K562 (cell line): ENCODE measurements at regions not wholly inside any gene's neighbourhood (a gene's known extent, or its start where the extent isn't known, plus 50 kb on each side); places are given as distances from the start of the nearest gene placed in this dataset.

Source experiments
- ATAC-seq: fragments of 200-7000 bp; cut with Tn5 transposase; 3 replicates; pipeline ENCODE4 v1.9.1; 2020; ENCODE audit warnings: moderate library complexity
- BruUV-seq: library from RNA; stranded (reverse); fragments of 400-500 nt; replicated peaks from 2 replicates; lab custom pipeline; 2021; lab: Mats Ljungman, UMichigan
- CTCF ChIA-PET: fragments of 300-600 bp; formaldehyde crosslinking; extraction: SDS; loops from one replicate; lab custom pipeline; 2021; ENCODE audit warnings: low intra/inter-chr PET ratio; lab: Yijun Ruan, JAX
- POLR2A ChIA-PET: fragments of 300-600, 350-650 bp; sonication (Branson Sonifier 250); formaldehyde crosslinking; extraction: SDS; loops from one replicate; lab custom pipeline; 2021; ENCODE audit warnings: antibody characterized with exemption, inconsistent platforms; lab: Yijun Ruan, JAX
- DNase-seq, 4 experiments: peaks; one replicate each; pipeline versions ENCODE4 v3.0.0 to v3.0.0-alpha.2; 2011 to 2018; ENCODE audit warnings: low spot score in 3 of 4, mixed read lengths in 3 of 4; ENCODE audit errors: extremely low read depth in 1 of 4
- FAIRE-seq: peaks from 2 replicates; lab custom pipeline; 2011; peaks lifted over from hg19 to GRCh38; lab: Jason Lieb, UNC
- H2AFZ ChIP-seq: 2 replicates; pipeline ENCODE4 v1.6.0; 2011; ENCODE audit warnings: low read depth, low read length, control low read depth, inconsistent platforms
- H3K27ac ChIP-seq: fragments of 200-600 bp; 3 replicates; pipeline ENCODE4 v1.8.0; 2011; ENCODE audit warnings: low read depth, mild to moderate bottlenecking, control low read depth, inconsistent platforms, low read length, moderate library complexity, mixed read lengths; ENCODE audit errors: extremely low read depth
- H3K27me3 ChIP-seq, 2 experiments: fragments of 300-600 bp in 1 of 2; 2 replicates in 1 of 2; 3 replicates in 1 of 2; pipeline versions ENCODE4 v1.6.0 to v1.8.0; 2011; ENCODE audit warnings: inconsistent platforms in 2 of 2, low read length in 2 of 2, mild to moderate bottlenecking in 1 of 2, mixed read lengths in 1 of 2, moderate library complexity in 1 of 2; ENCODE audit not compliant: control insufficient read depth in 2 of 2, insufficient read depth in 2 of 2
- H3K36me3 ChIP-seq: fragments of 300-600 bp; 3 replicates; pipeline ENCODE4 v1.8.0; 2011; ENCODE audit warnings: mild to moderate bottlenecking, low read length, inconsistent platforms; ENCODE audit not compliant: control insufficient read depth, insufficient read depth
- H3K4me1 ChIP-seq, 2 experiments: fragments of 200-600 bp in 1 of 2; replicated peaks in 1 of 2; 2 replicates in 1 of 2; 3 replicates in 1 of 2; pipeline versions ENCODE4 v1.5.1 to v1.8.0; 2011; ENCODE audit warnings: inconsistent platforms in 2 of 2, low read length in 2 of 2, mild to moderate bottlenecking in 1 of 2, mixed read lengths in 1 of 2, moderate library complexity in 1 of 2; ENCODE audit not compliant: control insufficient read depth in 2 of 2, insufficient read depth in 2 of 2
- H3K4me2 ChIP-seq: 2 replicates; pipeline ENCODE4 v1.6.1; 2011; ENCODE audit warnings: low read length, control low read depth, inconsistent platforms, mixed read lengths; ENCODE audit not compliant: insufficient read depth
- H3K4me3 ChIP-seq: fragments of 200-600 bp; sonication (generic), shearing (Covaris generic); 2 replicates; pipeline ENCODE4 v1.5.1; 2016; ENCODE audit warnings: control low read depth, inconsistent platforms
- H3K79me2 ChIP-seq: fragments of 200-600 bp; 3 replicates; pipeline ENCODE4 v1.8.0; 2011; ENCODE audit warnings: low read length, inconsistent platforms; ENCODE audit not compliant: control insufficient read depth, insufficient read depth
- H3K9ac ChIP-seq, 2 experiments: 2 replicates each; pipeline versions ENCODE4 v1.6.0 to v1.6.1; 2011; ENCODE audit warnings: low read depth in 2 of 2, low read length in 2 of 2, control low read depth in 1 of 2, inconsistent platforms in 1 of 2, mild to moderate bottlenecking in 1 of 2, mixed read lengths in 1 of 2; ENCODE audit not compliant: insufficient read depth in 1 of 2
- H3K9me1 ChIP-seq: one replicate; pipeline ENCODE4 v1.6.0; 2011; ENCODE audit warnings: inconsistent platforms, mild to moderate bottlenecking, low read length, moderate library complexity; ENCODE audit not compliant: control insufficient read depth, insufficient read depth
- H3K9me3 ChIP-seq: replicated peaks from 2 replicates; pipeline ENCODE4 v1.5.1; 2011; ENCODE audit warnings: low read depth, low read length, inconsistent platforms; ENCODE audit not compliant: control insufficient read depth, insufficient read depth
- H4K20me1 ChIP-seq: replicated peaks from 2 replicates; pipeline ENCODE4 v1.6.1; 2011; ENCODE audit warnings: low read length, inconsistent platforms, mixed read lengths; ENCODE audit not compliant: control insufficient read depth, insufficient read depth
- EGR1 ChIP-seq: fragments of 450-650 bp; conservative IDR thresholded peaks from 2 replicates; pipeline ENCODE4 v1.6.1; 2017; ENCODE audit warnings: mild to moderate bottlenecking
- HDAC1 ChIP-seq, 2 experiments: fragments of 450-650 bp; IDR thresholded peaks; 2 replicates each; pipeline ENCODE4 v1.6.1; 2016 to 2017; ENCODE audit warnings: inconsistent platforms in 1 of 2, mild to moderate bottlenecking in 1 of 2, moderate library complexity in 1 of 2
- NR3C1 ChIP-seq: sonication (generic); formaldehyde crosslinking; IDR thresholded peaks from 2 replicates; pipeline ENCODE4 v1.8.1; 2022; ENCODE audit warnings: missing genetic modification reagents
- SMAD4 ChIP-seq: fragments of 250-450 bp; sonication (Bioruptor Pico); conservative IDR thresholded peaks from 2 replicates; pipeline ENCODE4 v1.8.0; 2021; ENCODE audit warnings: inconsistent platforms, mild to moderate bottlenecking, moderate library complexity
- TAF1 ChIP-seq: IDR thresholded peaks from 2 replicates; pipeline ENCODE4 v1.6.1; 2011; ENCODE audit warnings: mild to moderate bottlenecking, low read length, moderate library complexity; ENCODE audit not compliant: insufficient read depth, control insufficient read depth, severe bottlenecking; ENCODE audit errors: extremely low read depth
- THRAP3 ChIP-seq: fragments of 450-650 bp; IDR thresholded peaks from 2 replicates; pipeline ENCODE4 v1.6.1; 2016; ENCODE audit warnings: mild to moderate bottlenecking, inconsistent platforms, borderline replicate concordance
- TSC22D4 ChIP-seq: fragments of 450-650 bp; IDR thresholded peaks from 2 replicates; pipeline ENCODE4 v1.6.1; 2016; ENCODE audit warnings: missing genetic modification characterization, missing biosample characterization, control low read depth
- ZBTB2 ChIP-seq: fragments of 450-650 bp; IDR thresholded peaks from 2 replicates; pipeline ENCODE4 v1.6.1; 2016; ENCODE audit warnings: antibody characterized with exemption
- ZC3H4 ChIP-seq: sonication (generic); formaldehyde crosslinking; IDR thresholded peaks from 2 replicates; pipeline ENCODE4 v1.9.0; 2021; ENCODE audit warnings: missing genetic modification reagents, borderline replicate concordance
- ZEB2 ChIP-seq: fragments of 450-650 bp; IDR thresholded peaks from 2 replicates; pipeline ENCODE4 v1.6.1; 2016
- ZFP36 ChIP-seq: fragments of 150-350 bp; IDR thresholded peaks from 2 replicates; pipeline ENCODE4 v1.6.1; 2018; ENCODE audit warnings: low read length, low read depth; ENCODE audit not compliant: partially characterized antibody
- ZNF174 ChIP-seq: fragments of 250-450 bp; sonication (Bioruptor Pico); IDR thresholded peaks from 2 replicates; pipeline ENCODE4 v1.4.0; 2020; ENCODE audit warnings: mild to moderate bottlenecking
- ZNF263 ChIP-seq: sonication (generic); formaldehyde crosslinking; IDR thresholded peaks from 2 replicates; pipeline ENCODE4 v1.8.0; 2022; ENCODE audit warnings: mild to moderate bottlenecking, missing genetic modification reagents, borderline replicate concordance
- ZNF354B ChIP-seq: fragments of 250-450 bp; sonication (Bioruptor Pico); IDR thresholded peaks from 2 replicates; pipeline ENCODE4 v1.4.0; 2020
- ZNF408 ChIP-seq: fragments of 250-450 bp; sonication (Bioruptor Pico); IDR thresholded peaks from 2 replicates; pipeline ENCODE4 v1.4.0; 2020; ENCODE audit warnings: low read depth, mild to moderate bottlenecking, moderate library complexity
- WGBS: fragments of 100-300 bp; shearing (Covaris generic); methylation state at CpG from one replicate; pipeline ENCODE4 v1.1.6; 2016; ENCODE audit warnings: low coverage, mixed read lengths; ENCODE audit not compliant: insufficient coverage; ENCODE audit errors: missing lambda C conversion rate; 5-methylcytosine and 5-hydroxymethylcytosine counted together
- in situ Hi-C: fragments of 300-500 bp; cut with MboI; formaldehyde crosslinking; loops from 4 replicates; pipeline ENCODE4 v1.15.0; 2018; ENCODE audit warnings: inconsistent platforms, mixed read lengths
- intact Hi-C: fragments of 100-400 bp; cut with micrococcal nuclease; formaldehyde crosslinking; loops from 2 replicates; pipeline ENCODE4 v1.14.2; 2022

GRCh38 chr11:90639461-90639993 lies 416.7 kb upstream of the CHORDC1 start (continued):
- no peak for TF ChIP-seq ZC3H4
- no peak for TF ChIP-seq ZFP36
- no peak for TF ChIP-seq TSC22D4 (tag)
- no peak for TF ChIP-seq HDAC1 (IDR thresholded peaks at IDR 0.05)
- no peak for TF ChIP-seq THRAP3
- TF ChIP-seq NR3C1 (CRISPR knock-in tag): no peak
- TF ChIP-seq ZNF263 (CRISPR knock-in tag): no peak

- Histone ChIP-seq H3K27ac (no peak overlapping the region), H3K27me3 (no peaks in the 10 kb centered on the region), H4K20me1 (no peaks in the 10 kb centered on the region), H3K4me2 (no peak overlapping the region), H3K9me1 (no peaks in the 10 kb centered on the region), H3K79me2 (no peaks in the 10 kb centered on the region), H2AFZ (no peak overlapping the region), H3K4me3 (no peak overlapping the region), H3K36me3 (no peaks in the 10 kb centered on the region), H3K9ac (no peak overlapping the region), H3K4me1 (no peaks in the 10 kb centered on the region), H3K9me3 (no peaks in the 10 kb centered on the region)
- intact Hi-C loops: no loop called here
- ATAC-seq (no peak), FAIRE-seq (no peak), DNase-seq (no peak)
- in situ Hi-C loops: no loop called here
- no TSS peak for BruUV-seq
- 0% methylated on average over 1 of the region's 1 CpG for WGBS
- TF ChIP-seq EGR1 (no peak), ZEB2 (no peak), ZNF354B (CRISPR knock-in tag) (no peak), ZNF408 (CRISPR knock-in tag) (no peak), TAF1 (no peak), ZBTB2 (no peak), SMAD4 (no peak), ZNF174 (CRISPR knock-in tag) (no peak)
- ChIA-PET POLR2A (no interaction called here), CTCF (no interaction called here)
These were observed 413.0 kb upstream of the CHORDC1 start for GRCh38 chr11:90635886-90636285.
